CD4-positive, alpha-beta T cell treated with Interferon gamma for 1 hour (primary cell): ENCODE measurements at regions not wholly inside any gene's neighbourhood (a gene's known extent, or its start where the extent isn't known, plus 50 kb on each side); places are given as distances from the start of the nearest gene placed in this dataset.
"Not testable (repeated sequence)": the region's sequence is repeated elsewhere in the genome, so short reads cannot be mapped to it uniquely, and the experiment has no call there.

Experiments
- DNase-seq: peaks from one replicate; pipeline ENCODE4 v3.0.0-alpha.2; 2020

GRCh38 chr13:80840316-80840976 lies 499.5 kb upstream of the SPRY2 start:
- DNase-seq = no peak

- DNase-seq = no peak
Measured at GRCh38 chr13:80835902-80836301, 495.0 kb upstream of the SPRY2 start.

GRCh38 chr13:80830431-80830830 lies 489.5 kb upstream of the SPRY2 start:
- no peak for DNase-seq

DNA sequence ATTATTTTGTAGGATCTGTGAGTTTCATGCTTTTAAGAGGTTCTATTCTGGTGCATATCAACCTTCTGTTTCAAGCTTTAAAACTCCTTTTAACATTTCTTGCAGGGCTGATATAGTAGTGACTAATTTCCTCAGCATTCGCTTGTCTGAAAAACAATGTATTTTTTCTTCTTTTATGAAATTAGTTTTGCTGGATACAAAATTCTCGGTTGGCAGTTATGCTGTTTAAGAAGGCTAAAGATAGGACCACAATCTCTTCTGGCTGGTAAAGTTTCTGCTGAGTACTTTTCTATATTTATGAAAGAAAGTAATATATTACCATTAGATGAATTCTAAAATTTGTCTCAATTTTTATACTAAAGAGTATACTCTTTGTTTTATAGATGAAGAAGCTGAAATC lies 487.8 kb upstream of the SPRY2 start:
- no peak for DNase-seq

GRCh38 chr13:80825276-80825675 lies 484.4 kb upstream of the SPRY2 start:
- DNase-seq = no peak

- DNase-seq = no peak
Measured at GRCh38 chr13:80824229-80824628, 483.3 kb upstream of the SPRY2 start.

- DNase-seq = no peak
Measured at GRCh38 chr13:80823472-80823871, 482.5 kb upstream of the SPRY2 start.

DNA sequence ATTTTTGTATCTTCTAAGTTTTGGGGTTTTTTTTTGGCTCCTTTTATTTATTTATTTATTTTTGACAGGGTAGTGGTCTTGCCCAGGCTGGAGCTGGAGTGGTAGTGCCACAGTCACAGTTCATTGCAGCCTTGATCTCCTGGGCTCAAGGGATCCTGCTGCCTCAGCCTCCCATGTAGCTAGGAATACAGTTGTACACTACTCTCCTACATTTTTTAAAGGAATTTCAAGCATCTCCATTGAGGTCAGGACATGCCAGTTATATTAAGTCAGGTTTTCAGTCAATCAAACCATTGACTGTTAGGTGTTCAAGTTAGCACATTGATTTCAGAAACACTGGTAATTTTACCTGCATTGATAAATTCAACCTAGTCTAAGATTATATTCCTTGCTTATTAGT lies 480.5 kb upstream of the SPRY2 start:
- no peak for DNase-seq

DNA sequence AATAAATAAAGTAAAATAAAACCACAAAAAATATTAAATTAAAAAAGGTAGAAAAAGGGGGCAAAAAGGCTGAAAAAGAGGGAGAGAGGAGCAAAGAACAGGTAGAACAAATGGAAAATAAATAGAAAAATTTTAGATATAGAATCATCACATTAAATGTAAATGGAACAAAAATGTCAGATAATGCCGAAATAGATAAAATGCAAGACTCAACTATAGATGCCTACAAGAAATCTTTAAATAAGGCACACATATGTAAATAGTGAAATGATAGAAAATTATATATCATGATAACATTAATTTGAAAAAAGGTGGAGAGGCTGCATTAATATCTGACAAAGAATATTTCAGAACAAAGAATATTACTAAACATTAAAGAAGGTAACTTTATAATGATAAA lies 477.1 kb upstream of the SPRY2 start:
- no peak for DNase-seq

DNA sequence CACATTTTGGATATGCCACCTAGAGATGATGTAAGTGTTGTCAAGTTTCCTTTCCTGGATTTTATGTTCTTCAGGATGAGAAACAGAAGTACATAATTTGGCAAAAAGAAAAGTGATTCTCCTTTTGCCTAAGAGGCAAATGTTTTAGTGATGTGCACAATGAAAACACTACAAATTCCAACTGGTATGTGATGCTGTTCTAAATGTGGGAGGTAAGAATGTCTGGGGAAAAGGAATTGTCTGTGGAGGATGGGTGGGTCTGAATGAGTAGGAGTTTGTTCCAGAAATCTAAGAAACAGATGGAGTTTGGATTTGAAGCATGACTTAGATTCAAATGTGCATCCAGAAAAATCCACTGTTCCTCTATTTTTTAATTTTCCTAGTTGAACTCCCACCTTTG lies 473.6 kb upstream of the SPRY2 start:
- DNase-seq = no peak

DNA sequence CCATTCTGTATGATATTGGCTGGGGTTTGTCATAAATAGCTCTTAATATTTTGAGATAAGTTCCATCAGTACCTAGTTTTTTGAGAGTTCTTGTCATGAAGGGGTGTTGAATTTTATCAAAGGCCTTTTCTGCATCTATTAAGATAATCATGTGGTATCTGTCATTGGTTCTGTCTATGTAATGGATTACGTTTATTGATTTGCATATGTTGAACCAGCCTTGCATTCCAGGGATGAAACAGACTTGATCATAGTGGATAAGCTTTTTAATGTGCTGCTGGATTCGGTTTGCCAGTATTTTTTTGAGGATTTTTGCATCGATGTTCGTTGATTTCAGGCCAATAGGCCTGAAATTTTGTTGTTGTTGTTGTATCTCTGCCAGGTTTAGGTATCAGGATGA lies 469.4 kb upstream of the SPRY2 start:
- DNase-seq = not testable (repeated sequence)

- DNase-seq = no peak
Measured at GRCh38 chr13:80802946-80803345, 462.0 kb upstream of the SPRY2 start.

GRCh38 chr13:80798576-80799133 lies 457.7 kb upstream of the SPRY2 start:
- DNase-seq = no peak

DNA sequence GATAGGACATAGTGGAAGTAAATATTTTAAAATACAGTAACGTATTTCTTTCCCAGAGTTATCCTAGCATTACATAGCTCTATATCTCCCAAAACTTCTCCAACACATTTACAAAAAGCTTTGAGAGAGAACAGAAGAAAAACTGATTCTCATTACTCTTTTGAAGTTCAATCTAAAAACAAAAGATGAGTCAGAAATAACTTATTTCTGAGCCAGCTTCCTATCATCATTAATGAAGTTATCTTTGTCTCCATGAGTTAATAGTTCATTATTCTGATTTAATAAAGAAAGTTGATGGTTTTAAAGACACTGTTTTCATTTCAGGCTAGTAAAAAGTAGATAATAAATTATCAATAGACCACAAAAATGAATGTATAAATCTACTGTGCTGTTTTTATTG lies 446.7 kb upstream of the SPRY2 start:
- DNase-seq = no peak

GRCh38 chr13:80783926-80784565 lies 443.1 kb upstream of the SPRY2 start:
- no peak for DNase-seq

- DNase-seq = no peak
Measured at GRCh38 chr13:80782441-80782840, 441.5 kb upstream of the SPRY2 start.

- DNase-seq = no peak
Measured at GRCh38 chr13:80778297-80778696, 437.4 kb upstream of the SPRY2 start.

DNA sequence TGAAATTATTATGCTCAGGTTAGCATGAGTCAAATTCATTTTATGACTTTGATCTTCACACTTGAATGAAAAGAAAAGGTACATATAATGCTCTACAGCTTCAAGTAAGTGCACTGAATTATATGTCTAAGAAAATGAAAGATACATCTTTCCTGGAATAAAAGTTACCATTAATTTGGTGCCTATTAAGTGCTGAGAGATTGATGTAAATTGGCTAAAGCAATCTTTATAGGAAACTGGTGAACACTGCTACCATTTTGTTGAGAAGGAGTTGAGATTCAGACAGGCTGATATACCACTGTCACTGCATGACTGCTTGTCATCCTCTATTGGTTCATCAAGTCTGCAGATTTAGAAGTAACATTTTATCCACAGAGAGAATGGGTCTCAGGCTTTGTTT lies 416.8 kb upstream of the SPRY2 start:
- no peak for DNase-seq

DNA sequence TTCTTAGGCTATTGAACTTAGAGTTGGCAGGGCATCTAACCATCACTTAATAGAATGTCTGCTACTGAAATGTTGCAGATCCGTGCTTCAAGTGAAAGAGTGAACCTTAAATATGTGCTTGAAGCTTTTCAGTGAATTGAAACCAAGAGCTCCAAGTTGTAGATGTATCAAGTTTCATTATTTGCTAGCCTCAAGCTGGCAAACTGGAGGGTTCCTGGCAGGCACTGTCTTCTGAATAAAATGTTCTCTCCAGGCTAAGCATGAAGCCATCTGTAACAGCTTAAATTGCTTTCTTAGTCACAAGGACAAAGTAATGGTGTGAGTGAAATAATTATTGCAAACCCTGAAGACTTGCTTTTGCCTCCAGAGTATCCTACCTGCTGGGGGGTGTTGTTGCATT lies 415.0 kb upstream of the SPRY2 start:
- DNase-seq = no peak

- DNase-seq = no peak
Measured at GRCh38 chr13:80754441-80754840, 413.5 kb upstream of the SPRY2 start.

GRCh38 chr13:80753866-80754265 lies 412.9 kb upstream of the SPRY2 start:
- DNase-seq = no peak

DNA sequence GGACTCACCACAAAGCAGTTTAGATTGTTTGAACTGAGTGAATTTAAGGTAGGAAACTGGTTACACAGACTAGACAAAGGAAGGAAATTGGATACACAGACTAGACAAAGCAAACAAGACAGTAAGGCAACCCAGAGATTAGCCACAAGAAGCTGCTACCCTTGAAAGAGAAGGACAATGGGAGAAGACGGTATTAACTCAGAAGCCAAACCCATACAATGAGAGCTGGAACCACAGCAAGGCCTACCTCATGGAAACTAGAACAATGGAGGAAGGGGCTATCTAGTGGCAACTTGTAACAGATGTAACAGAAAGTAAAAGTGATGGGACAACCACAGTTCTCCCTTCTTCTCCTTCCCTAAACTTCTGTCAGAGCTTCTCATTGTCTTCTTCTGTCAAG lies 410.9 kb upstream of the SPRY2 start:
- no peak for DNase-seq

DNA sequence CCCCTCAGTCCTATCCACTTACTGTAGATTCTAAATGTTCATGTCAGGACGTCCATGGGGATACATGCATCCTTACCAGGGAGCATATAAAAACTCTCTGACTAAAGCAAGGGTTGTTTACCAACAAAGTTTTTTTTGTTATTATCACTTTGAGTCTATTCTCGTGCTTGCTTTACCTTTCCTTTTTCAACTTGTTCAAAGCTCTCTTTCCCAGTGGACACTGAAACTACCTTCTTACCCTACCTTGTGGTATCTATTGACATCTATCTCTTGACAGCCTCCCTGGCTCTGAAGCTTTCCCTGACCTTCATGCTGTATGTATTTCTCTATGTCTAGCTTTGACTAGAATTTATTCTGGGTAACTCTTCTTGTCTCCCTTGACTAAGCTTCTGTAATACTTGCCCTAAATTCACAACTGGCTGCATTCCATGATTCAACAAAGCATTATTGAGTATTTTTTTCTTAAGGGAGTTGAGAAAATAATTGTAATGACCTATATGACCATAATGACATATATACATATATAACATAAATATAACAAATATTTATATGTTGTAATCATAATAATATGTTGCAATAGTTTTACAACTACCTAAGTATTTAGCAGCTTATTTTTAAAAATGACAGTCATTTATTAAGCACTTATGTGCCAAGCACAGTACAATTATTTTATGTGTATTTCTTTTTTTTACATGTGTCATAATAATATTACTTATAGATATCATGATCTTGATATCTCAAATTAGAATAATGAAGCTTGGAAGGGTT lies 403.4 kb upstream of the SPRY2 start:
- DNase-seq = no peak

DNA sequence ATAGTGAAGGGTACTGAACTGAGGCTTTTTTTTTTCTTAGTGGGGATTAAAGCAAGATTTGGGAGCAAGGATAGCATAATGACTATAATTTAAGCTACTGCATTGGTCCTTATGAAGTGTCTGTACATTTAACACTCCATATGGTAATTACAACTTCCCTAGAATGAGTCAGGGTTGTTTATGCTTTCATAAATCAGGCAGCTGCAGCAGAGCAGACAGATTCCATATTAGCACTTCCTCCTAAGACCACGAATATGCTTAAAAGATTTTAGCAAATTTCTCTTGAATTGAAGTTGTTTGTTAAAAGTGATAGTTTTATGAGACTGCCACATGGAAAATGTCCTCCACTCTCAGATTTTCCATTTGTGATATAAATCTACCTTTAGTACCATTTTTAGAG lies 401.1 kb upstream of the SPRY2 start:
- DNase-seq = no peak
